DOHH2 (cell line): ENCODE measurements at regions not wholly inside any gene's neighbourhood (a gene's known extent, or its start where the extent isn't known, plus 50 kb on each side); places are given as distances from the start of the nearest gene placed in this dataset.

ENCODE experiments used
- H3F3A ChIP-seq: fragments of 200-600 bp; sonication (generic), shearing (Covaris generic); 2 replicates; pipeline ENCODE4 v1.6.0; 2016; ENCODE audit warnings: antibody characterized with exemption, mild to moderate bottlenecking; ENCODE audit not compliant: control insufficient read depth, insufficient read depth
- H3K27ac ChIP-seq: fragments of 200-600 bp; sonication (generic); 2 replicates; pipeline ENCODE4 v1.5.1; 2014; ENCODE audit warnings: low read depth, mild to moderate bottlenecking, low read length, moderate library complexity
- H3K27me3 ChIP-seq: fragments of 200-600 bp; sonication (generic); 2 replicates; pipeline ENCODE4 v1.6.1; 2014; ENCODE audit warnings: mild to moderate bottlenecking, low read length, mixed read lengths; ENCODE audit not compliant: control insufficient read depth
- H3K36me3 ChIP-seq: fragments of 200-600 bp; sonication (generic); 2 replicates; pipeline ENCODE4 v1.6.1; 2014; ENCODE audit warnings: mild to moderate bottlenecking, low read length, moderate library complexity, mixed read lengths; ENCODE audit not compliant: control insufficient read depth
- H3K4me1 ChIP-seq: fragments of 200-600 bp; sonication (generic); 2 replicates; pipeline ENCODE4 v1.6.1; 2014; ENCODE audit warnings: mild to moderate bottlenecking, low read length, mixed read lengths; ENCODE audit not compliant: control insufficient read depth
- H3K4me2 ChIP-seq: fragments of 200-600 bp; sonication (generic); 2 replicates; pipeline ENCODE4 v1.6.0; 2014; ENCODE audit warnings: mild to moderate bottlenecking, low read length, moderate library complexity
- H3K4me3 ChIP-seq: fragments of 200-600 bp; sonication (generic); 2 replicates; pipeline ENCODE4 v1.5.1; 2014; ENCODE audit warnings: mild to moderate bottlenecking, low read length, mixed read lengths
- H3K79me2 ChIP-seq: fragments of 200-600 bp; sonication (generic); 2 replicates; pipeline ENCODE4 v1.6.1; 2014; ENCODE audit warnings: mild to moderate bottlenecking, low read length, mixed read lengths; ENCODE audit not compliant: control insufficient read depth
- H3K9me2 ChIP-seq: fragments of 200-600 bp; sonication (generic); replicated peaks from 2 replicates; pipeline ENCODE4 v1.6.1; 2014; ENCODE audit warnings: mild to moderate bottlenecking, low read length, mixed read lengths; ENCODE audit not compliant: control insufficient read depth
- H3K9me3 ChIP-seq: fragments of 200-600 bp; sonication (generic); 2 replicates; pipeline ENCODE4 v1.6.1; 2014; ENCODE audit warnings: antibody characterized with exemption, low read length, mixed read lengths; ENCODE audit not compliant: control insufficient read depth, insufficient read depth
- H4K20me1 ChIP-seq: fragments of 200-600 bp; sonication (generic); 2 replicates; pipeline ENCODE4 v1.6.0; 2014; ENCODE audit warnings: low read depth, mild to moderate bottlenecking, antibody characterized with exemption, low read length, moderate library complexity; ENCODE audit not compliant: control insufficient read depth, insufficient read depth
- CTCF ChIP-seq: fragments of 200-600 bp; sonication (generic); IDR thresholded peaks from one replicate; pipeline ENCODE4 v1.5.1; 2014; ENCODE audit warnings: antibody characterized with exemption, mild to moderate bottlenecking, low read depth, low read length; ENCODE audit not compliant: poor library complexity, severe bottlenecking
- EZH2phosphoT487 ChIP-seq: fragments of 200-600 bp; sonication (generic); IDR thresholded peaks from 2 replicates; pipeline ENCODE4 v1.6.1; 2017; ENCODE audit warnings: borderline replicate concordance, mild to moderate bottlenecking, antibody characterized with exemption, low read length, moderate library complexity, mixed read lengths

DNA sequence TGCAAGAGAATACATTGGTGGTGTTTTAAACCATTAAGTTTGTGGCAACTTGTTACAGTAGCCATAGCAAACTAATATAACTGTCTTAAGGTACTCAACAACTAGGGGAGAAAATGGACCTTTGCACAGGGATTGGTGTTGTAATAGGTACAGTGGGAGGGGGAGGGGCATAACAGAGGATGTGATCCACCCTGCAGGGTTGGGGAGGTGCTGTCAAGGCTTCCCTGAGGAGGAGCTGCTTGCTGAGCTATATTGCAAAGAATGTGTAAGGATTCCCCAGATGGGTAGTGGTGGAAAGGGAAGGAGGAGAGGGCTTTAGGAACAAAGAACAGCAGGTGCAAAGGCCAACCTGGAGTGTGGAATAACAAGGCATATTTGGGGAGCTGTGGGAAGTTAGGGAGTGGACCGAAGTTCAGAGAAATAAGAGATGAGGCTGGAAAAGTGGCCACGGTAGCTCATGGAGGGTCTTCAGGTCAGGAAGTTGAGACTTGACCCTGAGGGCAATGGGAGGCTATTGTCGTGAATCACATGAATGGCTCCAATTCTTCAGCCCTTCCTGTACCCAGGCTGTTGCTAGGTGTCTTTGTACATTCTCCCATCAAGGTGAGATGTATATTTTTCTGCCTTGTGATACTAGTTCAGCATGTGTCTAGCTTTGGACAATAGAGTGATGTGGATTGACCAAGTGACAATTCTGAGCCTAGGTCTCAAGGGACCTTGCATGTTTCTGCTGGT is 168.6 kb upstream of the CSF3R start:
- no peak overlapping the region for H3K4me2 ChIP-seq
- H3K36me3 ChIP-seq: no peaks in the 10 kb centered on the region

GRCh38 chr1:36650200-36651065 is 167.7 kb upstream of the CSF3R start:
- TF ChIP-seq EZH2phosphoT487: no peak
- TF ChIP-seq CTCF: peak; percentile 92

More for the DNA sequence above, 168.6 kb upstream of the CSF3R start:
- H4K20me1 ChIP-seq: no peaks in the 10 kb centered on the region
- H3K4me3 ChIP-seq: no peak overlapping the region
- no peaks in the 10 kb centered on the region for H3K79me2 ChIP-seq
- no peak overlapping the region for H3K27ac ChIP-seq
- H3K4me1 ChIP-seq: no peaks in the 10 kb centered on the region
- no peaks in the 10 kb centered on the region for H3K9me3 ChIP-seq
- H3F3A ChIP-seq: no peaks in the 10 kb centered on the region
- H3K9me2 ChIP-seq: no peaks in the 10 kb centered on the region
- H3K27me3 ChIP-seq: peaks cover 19% of the 10 kb centered on the region
- TF ChIP-seq CTCF: no peak
- no peak for TF ChIP-seq EZH2phosphoT487

DNA sequence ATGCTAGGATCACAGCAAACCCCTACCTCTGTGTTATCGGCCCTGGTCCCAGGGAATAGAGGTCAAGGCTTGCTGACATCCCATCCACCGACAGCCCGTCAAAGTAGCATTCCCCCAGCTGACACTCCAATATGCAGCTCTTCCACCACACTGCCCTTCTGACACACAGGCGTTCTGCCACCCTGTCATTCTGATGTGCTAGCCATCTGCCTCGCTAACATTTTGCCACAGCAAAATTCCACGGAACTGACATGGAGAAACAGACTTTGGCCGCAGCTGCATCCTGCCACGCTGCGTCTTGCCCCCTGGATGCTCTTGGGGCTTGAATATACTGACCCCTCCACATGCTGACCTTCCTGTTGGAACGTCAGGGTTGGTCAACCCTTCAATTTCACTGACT is 163.2 kb upstream of the CSF3R start:
- Histone ChIP-seq H4K20me1 (no peaks in the 10 kb centered on the region), H3K4me1 (no peaks in the 10 kb centered on the region), H3K9me2 (no peaks in the 10 kb centered on the region), H3K27ac (no peak overlapping the region), H3K79me2 (no peaks in the 10 kb centered on the region), H3K36me3 (no peaks in the 10 kb centered on the region), H3F3A (no peaks in the 10 kb centered on the region), H3K4me3 (no peak overlapping the region), H3K4me2 (no peak overlapping the region), H3K27me3 (peaks cover 7% of the 10 kb centered on the region; the same call in 1 of the 2 replicates), H3K9me3 (no peaks in the 10 kb centered on the region)
- no peak for TF ChIP-seq EZH2phosphoT487
- no peak for TF ChIP-seq CTCF

More at GRCh38 chr1:36650200-36651065, 167.7 kb upstream of the CSF3R start:
- Histone ChIP-seq H3K36me3 (no peaks in the 10 kb centered on the region), H3K4me3 (no peak overlapping the region), H3K9me3 (no peaks in the 10 kb centered on the region), H4K20me1 (no peaks in the 10 kb centered on the region), H3F3A (no peaks in the 10 kb centered on the region), H3K9me2 (no peaks in the 10 kb centered on the region), H3K27ac (no peak overlapping the region), H3K4me1 (no peaks in the 10 kb centered on the region), H3K27me3 (peaks cover 13% of the 10 kb centered on the region; the same call in 1 of the 2 replicates), H3K4me2 (no peak overlapping the region), H3K79me2 (no peaks in the 10 kb centered on the region)
